RWPE2 (cell line): ENCODE measurements at regions not wholly inside any gene's neighbourhood (a gene's known extent, or its start where the extent isn't known, plus 50 kb on each side); places are given as distances from the start of the nearest gene placed in this dataset.

Experiments
- ATAC-seq: fragments of 200-7000 bp; cut with Tn5 transposase; 3 replicates; pipeline ENCODE4 v1.9.1; 2021; ENCODE audit warnings: low read depth
- DNase-seq: peaks from one replicate; pipeline ENCODE4 v3.0.0-alpha.2; 2020; ENCODE audit warnings: low spot score
- H3K27ac ChIP-seq: fragments of 450-650 bp; 2 replicates; pipeline ENCODE4 v1.5.1; 2017; ENCODE audit warnings: mild to moderate bottlenecking; ENCODE audit not compliant: poor library complexity, severe bottlenecking
- H3K27me3 ChIP-seq: fragments of 250-450 bp; sonication (Bioruptor Pico); 2 replicates; pipeline ENCODE4 v1.5.1; 2021; ENCODE audit warnings: mild to moderate bottlenecking, moderate library complexity; ENCODE audit not compliant: insufficient read depth, poor library complexity, severe bottlenecking
- H3K36me3 ChIP-seq: fragments of 250-450 bp; sonication (Bioruptor Pico); 2 replicates; pipeline ENCODE4 v1.5.1; 2020; ENCODE audit warnings: low read depth, mild to moderate bottlenecking, moderate library complexity
- H3K4me1 ChIP-seq: fragments of 250-450 bp; sonication (Bioruptor Pico); 2 replicates; pipeline ENCODE4 v1.5.1; 2021; ENCODE audit warnings: mild to moderate bottlenecking, moderate library complexity; ENCODE audit not compliant: insufficient read depth, poor library complexity, severe bottlenecking
- H3K4me3 ChIP-seq: fragments of 250-450 bp; sonication (Bioruptor Pico); 2 replicates; pipeline ENCODE4 v1.5.1; 2021; ENCODE audit warnings: mild to moderate bottlenecking, moderate library complexity; ENCODE audit not compliant: severe bottlenecking
- H3K9me3 ChIP-seq: fragments of 250-450 bp; sonication (Bioruptor Pico); 2 replicates; pipeline ENCODE4 v1.5.1; 2021; ENCODE audit warnings: mild to moderate bottlenecking, moderate library complexity; ENCODE audit not compliant: severe bottlenecking
- CTCF ChIP-seq: fragments of 450-650 bp; IDR thresholded peaks from one replicate; pipeline ENCODE4 v1.5.1; 2017; ENCODE audit warnings: mild to moderate bottlenecking, moderate library complexity; ENCODE audit not compliant: poor library complexity, severe bottlenecking

- ATAC-seq (no peak), DNase-seq (no peak)
- Histone ChIP-seq H3K4me1 (no peaks in the 10 kb centered on the region), H3K27me3 (peaks cover 10% of the 10 kb centered on the region), H3K4me3 (no peak overlapping the region), H3K9me3 (no peaks in the 10 kb centered on the region), H3K36me3 (no peaks in the 10 kb centered on the region), H3K27ac (no peak overlapping the region)
- TF ChIP-seq CTCF: no peak
These were observed 185.3 kb downstream of the TJP1 start for GRCh38 chr15:29636921-29637320.

GRCh38 chr15:29636140-29636539 lies 186.1 kb downstream of the TJP1 start:
- H3K4me3 ChIP-seq: no peak overlapping the region
- H3K4me1 ChIP-seq: no peaks in the 10 kb centered on the region
- H3K27ac ChIP-seq: no peak overlapping the region
- peak; percentile 50 for ATAC-seq
- no peak for DNase-seq
- TF ChIP-seq CTCF: no peak
- H3K27me3 ChIP-seq: peaks cover 10% of the 10 kb centered on the region
- H3K36me3 ChIP-seq: no peaks in the 10 kb centered on the region
- H3K9me3 ChIP-seq: no peaks in the 10 kb centered on the region

- TF ChIP-seq CTCF: no peak
- H3K4me1 ChIP-seq: no peaks in the 10 kb centered on the region
- no peaks in the 10 kb centered on the region for H3K9me3 ChIP-seq
- H3K27me3 ChIP-seq: peaks cover 10% of the 10 kb centered on the region
- no peaks in the 10 kb centered on the region for H3K36me3 ChIP-seq
- ATAC-seq: no peak
- no peak for DNase-seq
- no peak overlapping the region for H3K27ac ChIP-seq
- no peak overlapping the region for H3K4me3 ChIP-seq
These were observed 186.7 kb downstream of the TJP1 start for GRCh38 chr15:29635513-29636098.

- ATAC-seq: no peak
- Histone ChIP-seq H3K36me3 (no peaks in the 10 kb centered on the region), H3K27ac (no peak overlapping the region), H3K9me3 (no peaks in the 10 kb centered on the region), H3K27me3 (peaks cover 18% of the 10 kb centered on the region), H3K4me1 (no peaks in the 10 kb centered on the region), H3K4me3 (no peak overlapping the region)
- DNase-seq: no peak
- TF ChIP-seq CTCF: no peak
These were observed 188.3 kb downstream of the TJP1 start for GRCh38 chr15:29633971-29634370.

GRCh38 chr15:29632671-29633406 lies 189.4 kb downstream of the TJP1 start:
- Histone ChIP-seq H3K27me3 (peaks cover 18% of the 10 kb centered on the region), H3K9me3 (no peaks in the 10 kb centered on the region), H3K36me3 (no peaks in the 10 kb centered on the region), H3K4me3 (no peak overlapping the region), H3K4me1 (no peaks in the 10 kb centered on the region), H3K27ac (no peak overlapping the region)
- TF ChIP-seq CTCF: no peak
- DNase-seq: no peak
- no peak for ATAC-seq
